NCI-H748 (cell line): ENCODE measurements at regions not wholly inside any gene's neighbourhood (a gene's known extent, or its start where the extent isn't known, plus 50 kb on each side); places are given as distances from the start of the nearest gene placed in this dataset.

Experiments used
- DNase-seq: peaks from one replicate; lab custom pipeline; 2025; ENCODE audit not compliant: unreplicated experiment; lab: John Stamatoyannopoulos, UW

- no peak for DNase-seq
Observed at GRCh38 chr18:38009320-38009719, 443.7 kb upstream of the CELF4 start.

- DNase-seq: no peak
Observed at GRCh38 chr18:38007676-38008330, 442.2 kb upstream of the CELF4 start.

GRCh38 chr18:38007026-38007425, 441.4 kb upstream of the CELF4 start:
- DNase-seq: no peak

- DNase-seq: no peak
Observed at GRCh38 chr18:38006541-38006940, 440.9 kb upstream of the CELF4 start.

GRCh38 chr18:37997695-37998094, 432.1 kb upstream of the CELF4 start:
- no peak for DNase-seq

GRCh38 chr18:37987901-37988300, 422.3 kb upstream of the CELF4 start:
- DNase-seq: peak; percentile 100

GRCh38 chr18:37986665-37987064, 421.1 kb upstream of the CELF4 start:
- no peak for DNase-seq

- peak; percentile 62 for DNase-seq
Observed at GRCh38 chr18:37985126-37985525, 419.5 kb upstream of the CELF4 start.

- no peak for DNase-seq
Observed at GRCh38 chr18:37980556-37980955, 415.0 kb upstream of the CELF4 start.

- no peak for DNase-seq
Observed at GRCh38 chr18:37975446-37975845, 409.8 kb upstream of the CELF4 start.

- DNase-seq: no peak
Observed at GRCh38 chr18:37967261-37967660, 401.7 kb upstream of the CELF4 start.

- DNase-seq: no peak
Observed at GRCh38 chr18:37965572-37965970, 400.0 kb upstream of the CELF4 start.

- DNase-seq: peak; percentile 11
Observed at GRCh38 chr18:37964885-37965571, 399.4 kb upstream of the CELF4 start.

- no peak for DNase-seq
Observed at GRCh38 chr18:37963837-37964236, 398.2 kb upstream of the CELF4 start.

- no peak for DNase-seq
Observed at GRCh38 chr18:37962316-37962966, 396.8 kb upstream of the CELF4 start.

GRCh38 chr18:37958499-37958898, 392.9 kb upstream of the CELF4 start:
- no peak for DNase-seq

- no peak for DNase-seq
Observed at GRCh38 chr18:37956902-37957301, 391.3 kb upstream of the CELF4 start.

GRCh38 chr18:37956020-37956419, 390.4 kb upstream of the CELF4 start:
- no peak for DNase-seq

GRCh38 chr18:37955201-37955600, 389.6 kb upstream of the CELF4 start:
- no peak for DNase-seq

- DNase-seq: no peak
Observed at GRCh38 chr18:37953876-37954275, 388.3 kb upstream of the CELF4 start.

- DNase-seq: no peak
Observed at GRCh38 chr18:37948471-37948870, 382.9 kb upstream of the CELF4 start.

- no peak for DNase-seq
Observed at GRCh38 chr18:37946324-37946723, 380.7 kb upstream of the CELF4 start.
